Fibroblast of the aortic adventitia (primary cell): ENCODE measurements at regions not wholly inside any gene's neighbourhood (a gene's known extent, or its start where the extent isn't known, plus 50 kb on each side); places are given as distances from the start of the nearest gene placed in this dataset.

Source experiments
- DNase-seq: peaks from one replicate; pipeline ENCODE4 v3.0.0-alpha.2; 2010; ENCODE audit warnings: low read depth
- H3K4me3 ChIP-seq: 2 replicates; pipeline ENCODE4 v1.5.1; 2011; ENCODE audit warnings: low read depth, mild to moderate bottlenecking, control low read depth, low read length, moderate library complexity
- CTCF ChIP-seq: IDR thresholded peaks from 2 replicates; pipeline ENCODE4 v1.5.1; 2011; ENCODE audit warnings: mild to moderate bottlenecking, low read length, control low read depth, inconsistent platforms; ENCODE audit not compliant: insufficient read depth

DNA sequence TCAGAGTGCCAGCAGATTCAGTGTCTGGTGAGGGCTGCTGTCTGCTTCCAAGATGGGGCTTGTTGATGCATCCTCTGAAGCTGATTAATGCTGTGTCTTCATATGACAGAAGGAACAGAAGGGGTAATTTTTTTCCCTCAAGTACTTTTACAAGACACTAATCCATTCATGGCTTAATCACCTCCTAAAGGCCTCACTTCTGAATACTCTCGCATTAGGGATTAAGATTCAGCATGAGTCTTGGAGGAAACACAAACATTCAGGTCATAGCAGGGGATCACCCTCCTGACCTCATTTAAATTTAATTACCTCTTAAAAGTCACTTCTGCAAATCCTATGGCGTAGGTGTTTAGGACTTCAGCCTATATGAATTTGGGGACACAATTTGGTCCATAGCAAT lies 1145.5 kb upstream of the PCDH10 start:
- H3K4me3 ChIP-seq = no peak overlapping the region
- no peak for DNase-seq
- TF ChIP-seq CTCF = no peak

- no peak overlapping the region for H3K4me3 ChIP-seq
- TF ChIP-seq CTCF = no peak
- DNase-seq = no peak
Observed at GRCh38 chr4:132015321-132015720, 1133.8 kb upstream of the PCDH10 start.

- H3K4me3 ChIP-seq = no peak overlapping the region
- TF ChIP-seq CTCF = no peak
- DNase-seq = no peak
Observed at GRCh38 chr4:132016703-132017350, 1132.3 kb upstream of the PCDH10 start.

DNA sequence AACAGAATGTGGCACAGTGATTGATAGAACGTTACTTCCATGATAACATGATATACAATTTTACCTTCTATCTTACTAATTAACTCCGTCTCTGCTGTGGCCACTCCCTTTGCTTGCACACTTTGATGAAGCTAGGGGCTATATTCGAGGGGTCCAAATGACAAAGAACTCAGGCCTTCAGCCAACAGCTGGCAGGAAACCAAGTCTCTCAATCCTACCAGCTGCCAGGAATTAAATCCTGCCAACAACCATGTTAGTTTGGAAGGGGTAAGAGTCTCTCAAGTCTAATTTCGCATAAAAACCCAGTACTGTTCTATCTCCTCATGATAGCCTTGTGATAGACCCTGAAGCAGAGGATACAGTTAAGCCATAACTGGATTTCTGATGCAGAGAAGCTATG lies 1122.9 kb upstream of the PCDH10 start:
- no peak overlapping the region for H3K4me3 ChIP-seq
- no peak for DNase-seq
- TF ChIP-seq CTCF = no peak

- TF ChIP-seq CTCF = no peak
- no peak for DNase-seq
- H3K4me3 ChIP-seq = no peak overlapping the region
Observed at GRCh38 chr4:132026816-132027215, 1122.3 kb upstream of the PCDH10 start.

GRCh38 chr4:132056496-132056895 lies 1092.6 kb upstream of the PCDH10 start:
- no peak overlapping the region for H3K4me3 ChIP-seq
- peak; percentile 77 for DNase-seq
- TF ChIP-seq CTCF = no peak

DNA sequence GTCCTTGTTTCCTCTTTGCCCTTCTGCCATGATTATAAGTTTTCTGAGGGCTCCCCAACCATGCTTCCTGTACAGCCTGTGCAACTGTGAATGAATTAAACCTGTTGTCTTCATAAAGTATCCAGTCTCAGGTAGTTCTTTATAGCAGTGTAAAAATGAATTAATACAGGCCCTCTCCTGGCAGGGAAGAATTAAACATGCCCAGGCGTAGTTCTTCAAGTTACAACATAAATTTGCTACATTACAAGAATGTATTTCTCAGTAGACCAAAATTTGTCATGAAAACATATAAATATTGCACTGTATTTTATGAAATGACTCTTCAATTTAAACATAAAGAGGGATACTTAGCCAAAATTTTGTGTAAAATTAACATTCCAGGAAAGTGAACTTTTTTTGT lies 1089.9 kb upstream of the PCDH10 start:
- no peak for DNase-seq
- no peak for TF ChIP-seq CTCF
- no peak overlapping the region for H3K4me3 ChIP-seq
